Mesodermal cell (in vitro differentiated cells): ENCODE measurements at regions not wholly inside any gene's neighbourhood (a gene's known extent, or its start where the extent isn't known, plus 50 kb on each side); places are given as distances from the start of the nearest gene placed in this dataset.
"Not testable (repeated sequence)": the region's sequence is repeated elsewhere in the genome, so short reads cannot be mapped to it uniquely, and the experiment has no call there.

Experiments
- H3K27ac ChIP-seq: 2 replicates; pipeline ENCODE4 v1.7.0; 2013; ENCODE audit warnings: mild to moderate bottlenecking, low read depth, low read length, moderate library complexity; ENCODE audit not compliant: severe bottlenecking
- H3K36me3 ChIP-seq: 2 replicates; pipeline ENCODE4 v1.7.1; 2013; ENCODE audit warnings: mild to moderate bottlenecking, low read length, moderate library complexity; ENCODE audit not compliant: control insufficient read depth, insufficient read depth
- H3K4me1 ChIP-seq: one replicate; pipeline ENCODE4 v1.7.1; 2013; ENCODE audit warnings: mild to moderate bottlenecking, low read length; ENCODE audit not compliant: insufficient read depth, control insufficient read depth, poor library complexity, severe bottlenecking
- H3K4me3 ChIP-seq: 2 replicates; pipeline ENCODE4 v1.7.0; 2013; ENCODE audit warnings: low read length, control low read depth, mild to moderate bottlenecking; ENCODE audit not compliant: insufficient read depth, poor library complexity, severe bottlenecking; ENCODE audit errors: extremely low read depth
- H3K9me3 ChIP-seq: 2 replicates; pipeline ENCODE4 v1.7.1; 2013; ENCODE audit warnings: mild to moderate bottlenecking, low read length, moderate library complexity; ENCODE audit not compliant: control insufficient read depth
- WGBS, 2 experiments: methylation state at CpG; one replicate each; pipeline ENCODE4 v1.1.5; 2013; ENCODE audit warnings: missing lambda C conversion rate in 2 of 2; ENCODE audit not compliant: insufficient coverage in 2 of 2; 5-methylcytosine and 5-hydroxymethylcytosine counted together

- 88 to 89% methylated on average over 15 to 20 of the region's 20 CpGs for WGBS, 2 experiments
Observed at GRCh38 chr2:239594772-239595608, 194.2 kb upstream of the HDAC4 start.

DNA sequence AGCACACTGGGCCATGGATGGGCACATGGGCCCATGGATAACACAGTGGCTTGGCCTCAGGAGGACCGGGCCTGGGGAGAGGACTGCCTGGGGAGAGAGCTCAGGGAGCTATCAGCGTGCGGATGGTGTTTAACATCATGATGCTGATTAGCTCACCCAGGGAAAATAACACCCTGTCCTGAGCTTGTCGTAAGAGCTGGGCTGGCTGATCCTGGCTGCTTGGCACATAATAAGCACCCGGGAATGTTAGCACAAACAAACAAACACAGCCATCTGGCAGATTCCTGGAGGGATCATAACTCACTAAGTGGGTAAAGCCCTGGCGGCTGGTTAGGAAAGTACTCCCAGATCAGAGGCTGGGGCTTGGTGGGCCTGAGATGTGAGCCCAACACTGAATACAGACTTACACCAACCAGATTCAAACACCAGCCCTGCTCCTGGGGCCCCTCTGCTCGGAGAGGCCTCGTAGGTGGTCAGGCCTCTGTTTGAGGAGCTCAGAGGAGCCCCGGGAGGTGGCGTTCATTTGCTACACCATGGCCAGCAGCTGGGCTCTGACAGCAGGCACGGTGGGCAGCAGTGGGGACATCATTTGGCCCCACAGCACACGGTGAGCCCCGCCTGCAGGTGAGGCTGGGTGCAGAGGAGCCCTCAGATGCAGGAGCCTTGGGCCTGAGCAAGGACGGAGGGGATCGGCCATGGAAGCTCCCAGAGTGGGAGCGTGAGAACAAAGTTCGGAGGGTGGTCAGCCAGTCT lies 193.4 kb upstream of the HDAC4 start:
- WGBS, 2 experiments: 85 to 87% methylated on average over 15 to 16 of the region's 17 CpGs
- H3K27ac ChIP-seq: no peak overlapping the region
- H3K4me1 ChIP-seq: peaks cover 7% of the 10 kb centered on the region
- no peaks in the 10 kb centered on the region for H3K36me3 ChIP-seq
- H3K4me3 ChIP-seq: no peak overlapping the region
- H3K9me3 ChIP-seq: no peaks in the 10 kb centered on the region

More at GRCh38 chr2:239594772-239595608, 194.2 kb upstream of the HDAC4 start:
- Histone ChIP-seq H3K4me1 (peaks cover 10% of the 10 kb centered on the region), H3K36me3 (no peaks in the 10 kb centered on the region), H3K27ac (no peak overlapping the region), H3K4me3 (no peak overlapping the region), H3K9me3 (no peaks in the 10 kb centered on the region)

GRCh38 chr2:239593455-239593854 lies 192.6 kb upstream of the HDAC4 start:
- H3K4me1 ChIP-seq: no peaks in the 10 kb centered on the region
- WGBS, 2 experiments: 91 to 98% methylated on average over 5 to 6 of the region's 6 CpGs
- no peaks in the 10 kb centered on the region for H3K36me3 ChIP-seq
- H3K9me3 ChIP-seq: no peaks in the 10 kb centered on the region
- H3K4me3 ChIP-seq: no peak overlapping the region
- no peak overlapping the region for H3K27ac ChIP-seq

GRCh38 chr2:239592629-239593290 lies 191.9 kb upstream of the HDAC4 start:
- H3K27ac ChIP-seq, H3K9me3 ChIP-seq, H3K4me3 ChIP-seq, H3K4me1 ChIP-seq, H3K36me3 ChIP-seq: not testable (repeated sequence)
- WGBS, 2 experiments: 94 to 95% methylated on average over 7 to 9 of the region's 16 CpGs

DNA sequence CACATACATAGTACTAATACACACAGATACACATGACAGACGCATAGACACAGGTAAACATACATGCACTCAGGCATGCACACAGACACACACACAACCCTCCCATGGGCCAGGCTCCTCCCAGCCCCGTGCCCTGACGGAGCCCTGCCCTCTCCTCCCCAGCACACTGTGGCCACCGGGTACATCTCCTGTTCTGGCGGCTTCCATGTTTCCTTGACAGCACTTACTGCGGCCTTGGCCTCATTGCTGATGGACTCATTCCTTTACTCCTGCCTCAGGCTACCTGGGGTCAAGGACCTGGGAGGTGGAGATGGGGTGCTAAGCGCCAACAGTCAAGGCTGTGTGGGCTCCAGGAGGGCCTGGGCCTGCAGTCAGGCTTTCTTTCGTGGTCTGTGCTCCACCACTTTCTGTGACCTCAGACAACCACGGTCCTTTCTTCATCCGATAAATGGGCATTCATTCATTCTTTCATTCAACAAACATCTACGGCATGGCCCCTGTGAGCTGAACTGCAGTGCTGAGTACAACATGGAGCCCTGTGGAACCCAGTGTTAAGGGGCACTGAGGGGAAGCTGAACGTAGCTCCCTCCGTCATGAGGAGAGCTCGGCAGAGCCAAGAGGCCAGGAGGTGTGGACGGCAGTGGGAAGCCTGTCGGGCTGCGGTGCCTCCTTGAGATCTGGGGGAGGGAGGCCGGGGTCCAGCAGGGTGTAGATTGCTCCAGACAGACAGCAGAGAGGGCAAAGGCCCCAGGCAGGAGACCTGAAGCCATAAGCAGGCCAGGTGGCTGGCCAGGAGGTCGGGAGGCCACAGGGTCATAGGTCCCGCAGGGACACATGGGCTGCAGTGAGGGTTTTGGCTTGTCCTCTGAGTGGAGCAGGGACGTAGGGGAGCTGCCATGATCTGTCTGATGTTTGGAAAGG lies 190.4 kb upstream of the HDAC4 start:
- no peak overlapping the region for H3K27ac ChIP-seq
- H3K4me3 ChIP-seq: no peak overlapping the region
- 88 to 89% methylated on average over 19 to 21 of the region's 21 CpGs for WGBS, 2 experiments
- H3K4me1 ChIP-seq: no peaks in the 10 kb centered on the region
- no peaks in the 10 kb centered on the region for H3K9me3 ChIP-seq
- H3K36me3 ChIP-seq: no peaks in the 10 kb centered on the region

GRCh38 chr2:239590276-239590675 lies 189.5 kb upstream of the HDAC4 start:
- H3K4me3 ChIP-seq: no peak overlapping the region
- no peak overlapping the region for H3K27ac ChIP-seq
- no peaks in the 10 kb centered on the region for H3K9me3 ChIP-seq
- H3K36me3 ChIP-seq: no peaks in the 10 kb centered on the region
- WGBS, 2 experiments: 87 to 89% methylated on average over 2 to 5 of the region's 5 CpGs
- H3K4me1 ChIP-seq: no peaks in the 10 kb centered on the region

DNA sequence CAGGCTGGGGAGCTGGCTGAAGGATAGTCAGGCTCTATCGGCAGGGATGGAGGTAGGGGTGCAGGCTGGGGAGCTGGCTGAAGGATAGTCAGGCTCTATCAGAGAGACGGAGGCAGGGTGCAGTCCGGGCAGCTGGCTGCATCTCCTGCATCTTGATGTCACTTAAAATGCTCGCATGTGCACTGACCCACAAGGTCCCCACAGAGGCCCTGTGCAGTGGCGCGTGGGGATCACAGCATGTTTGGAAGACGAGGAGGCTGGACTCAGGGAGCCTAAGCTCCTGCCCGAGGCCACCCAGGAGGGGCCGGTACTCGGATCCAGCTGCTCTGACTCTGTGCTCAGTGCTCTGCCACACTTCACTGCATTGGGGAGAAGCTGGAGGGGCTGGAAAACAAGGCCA lies 189.0 kb upstream of the HDAC4 start:
- no peaks in the 10 kb centered on the region for H3K4me1 ChIP-seq
- no peak overlapping the region for H3K4me3 ChIP-seq
- H3K36me3 ChIP-seq: no peaks in the 10 kb centered on the region
- H3K9me3 ChIP-seq: no peaks in the 10 kb centered on the region
- 87 to 92% methylated on average over 9 to 10 of the region's 10 CpGs for WGBS, 2 experiments
- no peak overlapping the region for H3K27ac ChIP-seq

DNA sequence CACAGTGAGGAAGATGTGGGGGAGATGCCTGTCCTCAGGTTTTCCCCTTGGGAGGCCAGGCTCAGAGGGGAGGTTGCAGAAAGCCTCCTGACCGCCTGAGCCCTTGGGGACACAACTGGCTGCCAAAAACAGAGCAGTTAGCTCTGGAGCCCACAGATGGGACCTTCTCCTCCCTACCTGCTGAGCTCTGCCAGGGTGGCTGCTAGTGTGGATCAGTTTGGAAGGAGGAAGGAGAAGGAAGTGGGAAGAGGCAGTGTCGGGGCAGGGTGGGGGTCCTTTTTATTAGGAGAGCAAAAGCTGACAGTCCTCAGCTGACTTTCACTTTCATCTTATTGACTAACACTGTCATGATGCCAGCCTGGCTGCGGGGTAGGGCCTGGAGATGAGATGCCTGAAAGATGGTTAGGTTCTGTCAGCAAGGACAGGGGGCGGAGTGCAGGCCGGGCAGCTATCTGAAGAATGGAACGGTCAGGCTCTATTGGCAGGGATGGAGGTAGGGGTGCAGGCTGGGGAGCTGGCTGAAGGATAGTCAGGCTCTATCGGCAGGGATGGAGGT lies 188.5 kb upstream of the HDAC4 start:
- no peak overlapping the region for H3K4me3 ChIP-seq
- no peaks in the 10 kb centered on the region for H3K4me1 ChIP-seq
- no peaks in the 10 kb centered on the region for H3K36me3 ChIP-seq
- 94% methylated on average over 4 of the region's 7 CpGs; no CpG with 5 or more reads in 1 of the 2 experiments for WGBS, 2 experiments
- H3K9me3 ChIP-seq: no peaks in the 10 kb centered on the region
- H3K27ac ChIP-seq: no peak overlapping the region

- Histone ChIP-seq H3K27ac (no peak overlapping the region), H3K9me3 (no peaks in the 10 kb centered on the region), H3K36me3 (no peaks in the 10 kb centered on the region), H3K4me1 (no peaks in the 10 kb centered on the region), H3K4me3 (no peak overlapping the region)
- 91 to 95% methylated on average over 9 to 10 of the region's 13 CpGs for WGBS, 2 experiments
Observed at GRCh38 chr2:239588451-239589269, 187.8 kb upstream of the HDAC4 start.
